Activated CD4-positive, alpha-beta T cell treated with anti-CD3 and anti-CD28 coated beads, Interleukin-2, amount 50 U/mL, for 48 hours (primary cell): ENCODE measurements at regions not wholly inside any gene's neighbourhood (a gene's known extent, or its start where the extent isn't known, plus 50 kb on each side); places are given as distances from the start of the nearest gene placed in this dataset.
"Not testable (repeated sequence)": the region's sequence is repeated elsewhere in the genome, so short reads cannot be mapped to it uniquely, and the experiment has no call there.

Experiments used
- DNase-seq, 2 experiments: peaks; one replicate each; pipeline ENCODE4 v3.0.0-alpha.2; 2020

GRCh38 chr3:59494969-59495368, 445.1 kb upstream of the CFAP20DC start:
- not testable (repeated sequence) for DNase-seq

GRCh38 chr3:59486520-59486919, 436.7 kb upstream of the CFAP20DC start:
- no peak for DNase-seq

GRCh38 chr3:59483191-59483590, 433.4 kb upstream of the CFAP20DC start:
- DNase-seq, result no peak

- no peak for DNase-seq
These were observed 432.9 kb upstream of the CFAP20DC start for GRCh38 chr3:59482684-59483083.

- DNase-seq, result no peak
These were observed 432.1 kb upstream of the CFAP20DC start for GRCh38 chr3:59481776-59482400.

GRCh38 chr3:59480486-59480995, 430.7 kb upstream of the CFAP20DC start:
- DNase-seq, result no peak

- DNase-seq, result no peak
These were observed 423.8 kb upstream of the CFAP20DC start for GRCh38 chr3:59473636-59474035.

- DNase-seq, result no peak
These were observed 422.7 kb upstream of the CFAP20DC start for GRCh38 chr3:59472541-59472940.

- peak in 1 of 2 experiments; percentile 35 for DNase-seq
These were observed 420.3 kb upstream of the CFAP20DC start for GRCh38 chr3:59469948-59470723.

GRCh38 chr3:59467476-59467875, 417.7 kb upstream of the CFAP20DC start:
- no peak for DNase-seq

- DNase-seq, result no peak
These were observed 414.4 kb upstream of the CFAP20DC start for GRCh38 chr3:59464187-59464586.

GRCh38 chr3:59463253-59463652, 413.4 kb upstream of the CFAP20DC start:
- DNase-seq, result no peak

- DNase-seq, result no peak
These were observed 410.2 kb upstream of the CFAP20DC start for GRCh38 chr3:59460068-59460467.

- peak; percentile 33 to 47 for DNase-seq
These were observed 407.1 kb upstream of the CFAP20DC start for GRCh38 chr3:59456852-59457485.

- DNase-seq, result peak in 1 of 2 experiments; percentile 17
These were observed 402.2 kb upstream of the CFAP20DC start for GRCh38 chr3:59451800-59452746.

GRCh38 chr3:59450946-59451763, 401.3 kb upstream of the CFAP20DC start:
- DNase-seq, result peak; percentile 29 to 54

GRCh38 chr3:59450437-59450836, 400.6 kb upstream of the CFAP20DC start:
- DNase-seq, result no peak

GRCh38 chr3:59446775-59447465, 397.1 kb upstream of the CFAP20DC start:
- no peak for DNase-seq

- DNase-seq, result no peak
These were observed 394.9 kb upstream of the CFAP20DC start for GRCh38 chr3:59444676-59445075.

GRCh38 chr3:59444294-59444671, 394.5 kb upstream of the CFAP20DC start:
- no peak for DNase-seq
